GM12891 (cell line): ENCODE measurements at regions not wholly inside any gene's neighbourhood (a gene's known extent, or its start where the extent isn't known, plus 50 kb on each side); places are given as distances from the start of the nearest gene placed in this dataset.

Source experiments
- DNase-seq: peaks from one replicate; pipeline ENCODE4 v3.0.0; 2011; ENCODE audit warnings: low spot score; ENCODE audit not compliant: insufficient read length
- FAIRE-seq: peaks from 2 replicates; lab custom pipeline; 2011; peaks lifted over from hg19 to GRCh38; lab: Jason Lieb, UNC
- PAX5 ChIP-seq: IDR thresholded peaks from 2 replicates; pipeline ENCODE4 v1.6.1; 2011; ENCODE audit warnings: low read length, moderate library complexity, mild to moderate bottlenecking; ENCODE audit not compliant: insufficient read depth, severe bottlenecking
- POLR2A ChIP-seq: IDR thresholded peaks from 2 replicates; pipeline ENCODE4 v1.6.1; 2011; ENCODE audit warnings: low read depth, low read length, control low read depth
- POLR2AphosphoS5 ChIP-seq: IDR thresholded peaks from 2 replicates; pipeline ENCODE4 v1.6.1; 2011; ENCODE audit warnings: low read depth, low read length, control low read depth
- POU2F2 ChIP-seq: IDR thresholded peaks from 2 replicates; pipeline ENCODE4 v1.6.1; 2011; ENCODE audit warnings: low read depth, mild to moderate bottlenecking, control low read depth, low read length, moderate library complexity
- SPI1 ChIP-seq: IDR thresholded peaks from 2 replicates; pipeline ENCODE4 v1.6.1; 2011; ENCODE audit warnings: low read depth, low read length, control low read depth
- TAF1 ChIP-seq: IDR thresholded peaks from 2 replicates; pipeline ENCODE4 v1.6.1; 2011; ENCODE audit warnings: low read depth, low read length, control low read depth

DNA sequence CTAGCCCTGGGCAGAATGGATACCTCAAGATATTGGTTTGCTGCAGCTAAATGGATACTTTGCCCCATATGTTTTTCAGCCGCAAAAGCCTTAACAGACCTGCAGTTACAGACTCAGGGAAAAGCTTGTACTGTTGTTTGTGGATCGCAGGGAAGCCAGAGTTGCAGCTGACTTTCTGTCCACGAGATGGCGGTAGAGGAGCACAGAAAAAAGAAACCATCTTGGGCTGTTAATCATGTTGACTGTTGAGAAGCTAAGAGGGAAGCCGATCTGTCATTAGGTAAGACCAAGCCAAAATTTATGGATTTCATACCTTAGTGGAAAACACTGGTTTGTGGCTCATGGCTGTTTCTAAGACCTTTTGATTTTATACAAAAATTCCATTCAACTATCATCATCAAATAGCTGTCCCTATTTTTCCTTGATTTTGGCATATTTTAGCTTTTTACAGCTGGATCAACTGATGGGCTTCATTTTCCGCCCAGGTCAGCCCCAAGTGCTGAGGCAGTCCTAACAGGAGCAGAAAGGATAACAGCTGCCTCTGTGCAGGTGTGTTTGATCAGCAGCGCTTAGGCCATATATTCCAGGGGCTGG is 205.7 kb upstream of the ZPLD1 start:
- TF ChIP-seq POU2F2 = no peak
- TF ChIP-seq POLR2A = no peak
- no peak for TF ChIP-seq SPI1
- TF ChIP-seq POLR2AphosphoS5 = no peak
- TF ChIP-seq PAX5 = no peak
- no peak for TF ChIP-seq TAF1
- DNase-seq = no peak
- FAIRE-seq = peak; percentile 82

GRCh38 chr3:102230057-102230456 is 204.8 kb upstream of the ZPLD1 start:
- TF ChIP-seq POU2F2 = no peak
- no peak for TF ChIP-seq TAF1
- TF ChIP-seq POLR2AphosphoS5 = no peak
- no peak for TF ChIP-seq POLR2A
- TF ChIP-seq PAX5 = no peak
- no peak for TF ChIP-seq SPI1
- DNase-seq (no peak), FAIRE-seq (peak; percentile 16)

DNA sequence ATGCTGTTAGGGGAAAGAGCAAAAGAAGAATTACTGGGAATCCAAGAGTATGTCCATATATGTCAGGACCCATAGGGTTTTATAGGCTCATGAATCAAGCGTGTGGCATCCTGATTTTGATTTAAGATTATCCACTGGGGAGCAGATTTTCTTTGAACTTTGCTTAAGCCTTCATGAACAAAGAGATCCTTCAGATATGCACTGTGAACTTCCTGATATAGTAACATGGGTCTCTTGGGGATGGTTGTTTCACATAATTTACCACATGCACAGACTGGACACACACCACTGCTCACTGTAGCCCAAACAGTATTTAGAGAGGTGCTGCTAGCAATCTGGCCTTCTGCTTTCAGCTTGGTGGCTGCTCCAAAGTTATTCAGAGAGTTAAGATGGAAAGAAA is 200.9 kb upstream of the ZPLD1 start:
- TF ChIP-seq TAF1 (peak; percentile 16; the same call in 1 of the 2 replicates), POLR2AphosphoS5 (no peak), POU2F2 (peak; percentile 72), SPI1 (0 out of 2 replicates have a peak, but pooled peaks have one; percentile 13), POLR2A (no peak), PAX5 (peak; percentile 71)
- DNase-seq (no peak), FAIRE-seq (peak; percentile 95)

DNA sequence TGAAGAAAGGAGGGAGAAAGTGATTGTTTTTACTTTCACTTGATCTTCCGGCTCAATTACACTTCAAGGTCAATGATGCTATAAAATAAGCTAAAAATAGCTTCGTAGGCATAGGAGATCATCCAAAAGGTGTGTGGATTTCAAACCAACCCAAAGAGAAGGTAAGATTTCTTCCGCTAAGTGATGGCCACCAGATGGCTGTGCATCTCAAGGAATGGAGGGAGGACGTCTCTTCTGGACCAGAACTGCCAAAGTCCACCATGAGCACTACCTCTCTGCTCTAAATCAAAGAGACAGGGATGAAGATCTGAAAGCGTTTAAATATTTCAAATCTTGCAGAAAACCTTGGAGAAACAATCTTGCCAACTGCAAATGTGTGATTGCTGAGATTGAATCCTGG is 199.1 kb upstream of the ZPLD1 start:
- TF ChIP-seq POLR2A (no peak), SPI1 (no peak), TAF1 (no peak), POLR2AphosphoS5 (no peak), PAX5 (no peak), POU2F2 (no peak)
- FAIRE-seq (peak; percentile 69), DNase-seq (no peak)

GRCh38 chr3:102237181-102237580 is 197.6 kb upstream of the ZPLD1 start:
- DNase-seq = no peak
- TF ChIP-seq TAF1 (no peak), POLR2AphosphoS5 (no peak), PAX5 (no peak), SPI1 (no peak), POU2F2 (no peak), POLR2A (no peak)
- no peak for FAIRE-seq

DNA sequence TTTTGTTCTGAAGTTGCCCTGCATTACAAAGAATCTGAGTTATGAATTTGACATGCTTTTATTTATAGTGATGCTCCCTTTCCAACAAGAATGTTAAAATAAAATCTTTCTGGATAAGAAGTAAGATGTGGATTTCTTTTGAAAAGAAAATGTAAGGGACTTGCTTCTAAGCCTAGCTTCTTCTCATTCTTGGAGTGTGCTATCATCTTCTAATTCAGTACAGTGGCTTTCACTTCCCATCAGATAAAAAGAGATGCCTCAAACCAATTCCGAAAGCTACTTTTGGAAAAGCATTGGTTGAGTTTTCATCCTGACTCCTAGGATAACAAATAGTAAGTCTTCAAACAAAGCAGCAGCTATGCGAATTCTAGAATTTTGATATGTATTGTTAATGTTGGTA is 197.0 kb upstream of the ZPLD1 start:
- FAIRE-seq (no peak), DNase-seq (no peak)
- TF ChIP-seq TAF1 = no peak

DNA sequence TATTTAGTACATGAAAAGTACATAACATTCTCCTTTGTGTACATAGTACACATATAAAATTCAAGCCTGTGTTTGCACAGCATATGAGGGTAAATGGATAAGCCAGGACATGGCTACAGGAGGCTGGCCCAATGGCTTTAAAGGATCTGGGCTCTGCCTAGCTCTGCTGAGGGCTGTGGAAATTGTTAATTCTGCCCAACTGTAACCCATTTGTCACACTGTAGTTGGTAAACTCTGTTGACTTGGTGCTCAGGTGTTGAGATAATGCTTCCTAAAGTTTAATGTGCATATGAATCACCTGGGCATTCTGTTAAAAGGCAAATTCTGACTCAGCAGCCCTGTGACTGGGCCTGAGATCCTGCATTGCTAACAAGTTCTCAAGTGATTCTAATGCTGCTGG is 196.5 kb upstream of the ZPLD1 start:
- TF ChIP-seq POU2F2 = no peak
- TF ChIP-seq SPI1 = no peak
- TF ChIP-seq POLR2A = no peak
- TF ChIP-seq PAX5 = no peak
- no peak for TF ChIP-seq TAF1
- no peak for TF ChIP-seq POLR2AphosphoS5
- DNase-seq (no peak), FAIRE-seq (no peak)

GRCh38 chr3:102240720-102241119 is 194.1 kb upstream of the ZPLD1 start:
- TF ChIP-seq TAF1 (no peak), POLR2A (no peak), POU2F2 (no peak), SPI1 (no peak), POLR2AphosphoS5 (no peak), PAX5 (no peak)
- FAIRE-seq (no peak), DNase-seq (no peak)

DNA sequence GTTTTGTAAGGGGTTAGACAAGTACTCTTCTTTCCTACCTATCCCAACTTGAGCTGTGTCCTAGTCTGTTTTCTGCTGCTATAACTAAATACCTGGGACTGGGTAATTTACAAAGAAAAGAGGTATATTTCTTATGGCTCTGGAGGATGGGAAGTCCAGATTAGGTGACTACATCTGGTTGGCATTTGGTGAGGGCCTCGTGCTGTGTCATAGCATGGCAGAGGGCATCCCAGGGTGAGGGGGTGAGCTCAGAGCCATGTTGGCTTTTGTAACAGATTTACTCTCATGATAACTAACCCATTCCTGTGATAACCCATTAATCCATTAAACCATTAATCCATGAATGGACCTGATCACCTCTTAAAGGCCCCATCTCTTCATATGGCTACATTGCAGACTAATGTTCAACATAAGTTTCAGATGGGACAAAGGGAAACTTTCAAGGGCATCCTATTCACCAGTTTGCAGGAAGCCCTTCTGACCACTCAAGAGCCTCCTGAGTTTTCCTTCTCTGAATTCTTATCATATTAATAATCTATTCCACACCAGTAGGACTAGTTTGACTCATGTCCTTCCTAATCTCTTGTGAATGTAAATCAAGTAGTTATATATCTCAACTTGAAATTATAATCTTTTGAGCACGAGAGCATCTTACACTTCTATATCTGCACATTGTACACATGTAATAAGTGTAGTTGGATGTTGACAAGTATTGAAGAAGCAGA is 185.7 kb upstream of the ZPLD1 start:
- no peak for DNase-seq

GRCh38 chr3:102255736-102256135 is 179.1 kb upstream of the ZPLD1 start:
- FAIRE-seq = no peak

More for the DNA sequence above, 185.7 kb upstream of the ZPLD1 start:
- TF ChIP-seq POLR2AphosphoS5 (no peak), POLR2A (no peak), PAX5 (no peak), SPI1 (no peak), POU2F2 (no peak), TAF1 (no peak)
- FAIRE-seq = no peak

More at GRCh38 chr3:102255736-102256135, 179.1 kb upstream of the ZPLD1 start:
- DNase-seq = no peak
- TF ChIP-seq PAX5 = no peak
- no peak for TF ChIP-seq POLR2A
- no peak for TF ChIP-seq TAF1
- TF ChIP-seq POLR2AphosphoS5 = no peak
- TF ChIP-seq POU2F2 = no peak
- TF ChIP-seq SPI1 = no peak
